ENCODE measurements at regions not wholly inside any gene's neighbourhood (a gene's known extent, or its start where the extent isn't known, plus 50 kb on each side); places are given as distances from the start of the nearest gene placed in this dataset.
"Not testable (repeated sequence)": the region's sequence is repeated elsewhere in the genome, so short reads cannot be mapped to it uniquely, and the experiment has no call there.

DNA sequence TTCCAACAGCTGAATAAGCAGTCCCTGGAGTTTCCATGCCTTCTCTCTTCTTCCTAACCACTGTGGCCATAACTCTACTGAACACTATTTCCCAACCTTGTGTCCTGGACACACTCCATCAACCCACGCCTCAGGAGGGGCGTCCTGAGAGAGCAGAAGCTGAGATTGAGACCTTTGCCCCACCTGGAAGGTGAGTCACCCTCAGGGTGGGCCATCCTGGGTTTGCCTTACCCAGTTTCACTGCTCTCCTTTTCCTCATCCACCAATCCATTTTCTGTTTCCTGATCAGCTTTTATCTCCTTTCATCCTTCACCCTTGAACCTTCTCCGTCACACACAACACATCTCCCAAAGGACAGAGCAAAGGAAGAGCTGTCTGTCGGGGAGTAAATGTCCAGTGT lies 91.4 kb downstream of the TMEM130 start:
- no peak for DNase-seq

DNA sequence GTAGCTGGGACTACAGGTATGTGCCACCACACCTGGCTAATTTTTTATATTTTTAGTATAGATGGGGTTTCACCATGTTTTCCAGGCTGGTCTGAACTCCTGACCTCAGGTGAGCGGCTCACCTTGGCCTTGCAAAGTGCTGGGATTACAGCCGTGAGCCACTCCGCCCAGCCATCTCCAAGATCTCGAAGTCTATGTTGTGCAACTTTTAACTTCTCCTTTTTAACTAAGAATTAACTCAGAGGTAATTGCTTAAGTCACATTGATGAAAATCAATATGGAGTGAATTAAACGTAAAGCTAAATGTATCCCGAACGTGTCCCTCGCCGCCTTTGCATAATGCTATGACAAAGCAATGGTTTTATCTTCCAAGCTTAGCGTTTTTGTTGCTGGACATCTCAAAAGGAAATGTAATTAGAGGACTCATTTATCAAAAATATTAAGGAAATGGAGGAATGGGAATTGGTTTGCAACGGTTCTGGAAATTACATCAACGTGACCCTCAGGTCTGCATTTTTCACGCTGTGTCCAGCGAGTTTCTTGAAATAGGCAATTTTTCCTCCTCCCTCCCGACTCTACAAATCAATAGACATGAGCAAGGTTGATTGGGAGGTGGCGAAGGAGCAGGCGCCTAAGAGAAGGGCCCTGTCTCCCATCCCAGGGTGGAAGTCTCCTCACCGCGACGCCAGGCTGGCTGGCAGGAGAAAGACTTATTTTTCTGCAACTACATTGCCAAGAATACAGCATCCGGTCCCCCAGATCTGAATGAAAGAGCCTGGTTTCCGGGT lies 89.8 kb downstream of the TMEM130 start:
- no peak for DNase-seq

DNA sequence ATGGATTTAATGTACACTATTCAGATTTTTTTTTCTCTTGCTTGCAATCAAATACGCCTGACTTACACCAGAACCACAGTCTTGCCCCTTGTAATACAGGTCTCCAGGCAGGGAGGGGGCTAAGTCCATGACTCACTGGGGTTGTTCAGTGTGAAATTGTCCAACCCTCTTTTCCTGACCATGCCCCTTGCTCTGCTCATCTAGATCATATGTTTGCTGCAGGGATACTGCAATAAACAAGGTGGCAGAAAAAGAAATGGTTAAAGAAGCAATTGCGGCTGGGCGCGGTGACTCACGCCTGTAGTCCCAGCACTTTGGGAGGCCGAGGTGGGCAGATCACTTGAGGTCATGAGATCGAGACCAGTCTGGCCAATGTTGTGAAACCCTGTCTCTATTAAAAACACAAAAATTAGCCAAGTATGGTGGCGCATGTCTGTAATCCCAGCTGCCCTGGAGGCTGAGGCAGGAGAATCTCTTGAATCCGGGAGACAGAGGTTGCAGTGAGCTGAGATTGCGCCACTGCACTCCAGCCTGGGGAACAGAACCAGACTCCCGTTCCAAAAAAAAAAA lies 85.5 kb downstream of the TMEM130 start:
- DNase-seq: no peak

DNA sequence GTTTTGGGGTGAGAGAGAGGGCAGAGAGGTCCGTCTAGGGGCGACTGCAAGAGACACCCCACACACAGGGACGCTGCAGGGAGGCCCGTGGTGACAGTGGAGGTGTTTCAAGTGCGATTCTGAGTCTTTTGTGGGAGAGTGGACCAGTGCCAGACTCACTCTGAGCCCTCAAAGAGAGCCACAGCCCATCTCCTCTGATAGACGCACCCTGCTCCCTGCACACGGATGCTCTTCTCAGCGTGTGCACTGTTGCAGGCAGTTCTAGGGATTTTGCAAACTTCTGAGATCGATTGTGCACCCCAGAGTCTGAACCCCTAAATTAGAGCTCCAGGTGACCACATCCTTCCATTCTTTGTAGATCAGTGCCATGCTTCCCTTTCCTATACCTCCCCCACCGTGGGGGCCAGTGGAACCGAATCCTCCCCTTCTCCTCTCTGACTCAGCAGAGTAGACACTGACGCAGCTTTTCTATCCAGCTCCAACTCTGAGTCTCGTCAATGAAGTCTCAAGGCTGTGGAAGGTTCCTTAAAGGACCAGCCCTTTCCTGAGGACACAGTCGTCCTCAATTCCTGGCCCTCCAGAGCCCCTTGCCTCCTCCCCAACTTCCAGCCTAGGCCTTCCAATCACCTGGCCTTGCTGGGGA lies 83.8 kb downstream of the TMEM130 start:
- no peak for DNase-seq

DNA sequence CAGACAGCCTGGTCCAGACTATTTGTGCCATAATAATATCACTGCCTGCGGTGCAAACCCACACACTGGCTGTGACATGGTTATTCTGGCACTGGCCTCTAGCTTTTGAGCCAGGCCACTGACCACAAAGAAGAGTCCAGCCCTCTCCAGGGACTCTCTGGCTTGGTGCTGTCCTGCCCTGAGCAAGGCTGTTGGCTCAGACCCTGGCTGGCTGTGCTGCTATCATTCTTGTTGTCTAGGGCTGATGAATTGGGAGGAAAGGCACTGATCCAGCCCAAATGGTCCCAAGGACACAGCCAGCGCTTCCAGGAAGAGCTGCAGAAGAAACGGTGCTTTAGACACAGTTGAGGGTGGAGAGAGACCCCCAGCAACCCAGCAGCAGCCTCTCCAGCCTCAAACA lies 80.8 kb downstream of the TMEM130 start:
- DNase-seq: no peak

DNA sequence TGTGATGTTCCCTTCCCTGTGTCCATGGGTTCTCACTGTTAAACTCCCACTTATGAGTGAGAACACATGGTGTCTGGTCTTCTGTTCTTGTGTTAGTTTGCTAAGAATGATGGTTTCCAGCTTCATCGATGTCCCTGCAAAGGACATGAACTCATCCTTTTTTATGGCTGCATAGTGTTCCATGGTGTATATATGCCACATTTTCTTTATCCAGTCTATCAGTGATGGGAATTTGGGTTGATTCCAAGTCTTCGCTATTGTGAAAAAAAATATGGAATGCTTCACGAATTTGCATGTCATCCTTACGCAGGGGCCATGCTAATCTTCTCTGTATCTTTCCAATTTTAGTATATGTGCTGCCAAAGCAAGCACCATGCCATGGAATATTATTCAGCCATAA lies 75.4 kb downstream of the TMEM130 start:
- not testable (repeated sequence) for DNase-seq

DNA sequence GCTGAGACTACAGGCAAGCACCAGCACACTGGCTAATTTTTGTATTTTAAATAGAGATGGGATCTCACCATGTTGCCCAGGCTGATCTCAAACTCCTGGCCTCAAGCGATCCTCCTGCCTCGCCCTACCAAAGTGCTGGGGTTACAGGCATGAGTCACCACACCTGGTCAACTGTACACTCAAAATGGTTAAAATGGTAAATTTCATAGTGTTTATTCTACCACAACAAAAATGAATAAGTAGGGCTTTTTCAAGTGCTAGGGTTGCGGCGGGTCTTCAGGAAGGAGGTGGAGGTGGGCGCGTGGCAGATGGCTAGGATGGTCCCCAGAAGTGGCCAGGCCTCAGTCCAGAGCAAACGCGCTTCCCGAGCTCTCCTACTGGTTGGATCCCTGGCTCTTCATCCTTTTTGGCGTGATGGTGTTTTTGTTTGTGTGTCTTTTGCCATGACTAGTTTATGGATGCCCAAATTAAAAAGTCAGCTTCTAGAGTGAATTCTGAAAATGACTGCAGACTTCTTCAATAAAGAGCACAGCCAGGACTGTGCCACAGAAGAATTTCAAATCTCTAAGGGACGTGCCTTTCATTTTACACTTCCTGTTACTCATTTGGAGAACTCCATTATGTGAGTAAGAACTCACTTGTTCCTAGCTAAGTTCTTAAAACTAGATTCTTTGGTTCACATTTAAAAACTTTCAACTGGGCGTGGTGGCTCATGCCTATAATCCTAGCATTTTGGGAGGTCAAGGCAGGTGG lies 73.9 kb downstream of the TMEM130 start:
- no peak for DNase-seq
